Gastroesophageal sphincter (tissue), 3 donors: ENCODE measurements at regions not wholly inside any gene's neighbourhood (a gene's known extent, or its start where the extent isn't known, plus 50 kb on each side); places are given as distances from the start of the nearest gene placed in this dataset.

Experiments
- CTCF ChIP-seq, 4 experiments: fragments of 200-600 bp in 2 of 4; fragments of 450-650 bp in 2 of 4; sonication (generic) in 1 of 4; IDR thresholded peaks; one replicate each; pipeline ENCODE4 v1.5.1; 2017 to 2019; ENCODE audit warnings: antibody characterized with exemption in 4 of 4, mild to moderate bottlenecking in 2 of 4, moderate library complexity in 2 of 4
- EP300 ChIP-seq: sonication (generic); formaldehyde crosslinking; IDR thresholded peaks from one replicate; pipeline ENCODE4 v1.6.1; 2017; ENCODE audit warnings: antibody characterized with exemption, mild to moderate bottlenecking
- POLR2A ChIP-seq, 2 donors: fragments of 450-650 bp; IDR thresholded peaks; one replicate each; pipeline ENCODE4 v1.6.1; 2017; ENCODE audit warnings: antibody characterized with exemption in 2 of 2, mild to moderate bottlenecking in 2 of 2, moderate library complexity in 1 of 2
- POLR2AphosphoS5 ChIP-seq: sonication (generic); formaldehyde crosslinking; IDR thresholded peaks from one replicate; pipeline ENCODE4 v1.6.1; 2017; ENCODE audit warnings: antibody characterized with exemption

GRCh38 chr6:19158586-19158985 is 678.6 kb upstream of the ID4 start:
- TF ChIP-seq CTCF (IDR thresholded peaks at IDR 0.05) (no peak), POLR2A (IDR thresholded peaks at IDR 0.05) (no peak), EP300 (no peak), POLR2AphosphoS5 (no peak)
